A549 (cell line): ENCODE measurements at regions not wholly inside any gene's neighbourhood (a gene's known extent, or its start where the extent isn't known, plus 50 kb on each side); places are given as distances from the start of the nearest gene placed in this dataset.

Experiments
- ATAC-seq, 2 experiments: fragments of 200-7000 bp in 1 of 2; fragments of >200 bp in 1 of 2; cut with Nextera tagmentation in 1 of 2; cut with Tn5 transposase in 1 of 2; 3 replicates each; pipeline versions ENCODE4 v1.8.0 to v1.9.1; 2018 to 2020; ENCODE audit warnings: mild to moderate bottlenecking in 1 of 2, moderate library complexity in 1 of 2
- CTCF ChIA-PET: fragments of 300-600 bp; sonication (Branson Sonifier 250); formaldehyde crosslinking; extraction: SDS; loops from one replicate; lab custom pipeline; 2021; ENCODE audit warnings: antibody characterized with exemption, inconsistent platforms; lab: Yijun Ruan, JAX
- POLR2A ChIA-PET: fragments of 350-600 bp; formaldehyde crosslinking; extraction: SDS; loops from one replicate; lab custom pipeline; 2021; ENCODE audit warnings: antibody characterized with exemption, inconsistent platforms; lab: Yijun Ruan, JAX
- DNase-seq, 2 experiments: peaks; one replicate each; pipeline versions ENCODE4 v3.0.0 to v3.0.0-alpha.2; 2011 to 2016; ENCODE audit warnings: low read depth in 1 of 2, low spot score in 1 of 2
- FAIRE-seq: peaks from 2 replicates; lab custom pipeline; 2011; peaks lifted over from hg19 to GRCh38; lab: Jason Lieb, UNC
- H3K27ac ChIP-seq, 2 experiments: fragments of >200 bp; sonication (Bioruptor Twin); formaldehyde crosslinking; 3 replicates each; pipeline ENCODE4 v1.5.1; 2016 to 2017
- H3K4me1 ChIP-seq: fragments of >200 bp; sonication (Bioruptor Twin); formaldehyde crosslinking; 3 replicates; pipeline ENCODE4 v1.6.1; 2016
- H3K4me2 ChIP-seq: fragments of >200 bp; sonication (Bioruptor Twin); formaldehyde crosslinking; 3 replicates; pipeline ENCODE4 v1.6.1; 2016
- H3K4me3 ChIP-seq: fragments of >200 bp; sonication (Bioruptor Twin); formaldehyde crosslinking; 3 replicates; pipeline ENCODE4 v1.5.1; 2016
- H3K9me3 ChIP-seq: fragments of >200 bp; sonication (Bioruptor Twin); formaldehyde crosslinking; 3 replicates; pipeline ENCODE4 v1.6.1; 2016
- BCL3 ChIP-seq: fragments of >200 bp; sonication (Bioruptor Twin); formaldehyde crosslinking; IDR thresholded peaks from 3 replicates; pipeline ENCODE4 v1.6.1; 2016
- CBX2 ChIP-seq: fragments of 200-600 bp; sonication (generic); IDR thresholded peaks from 2 replicates; pipeline ENCODE4 v1.6.1; 2016; ENCODE audit warnings: low read depth, mild to moderate bottlenecking, borderline replicate concordance
- CHD2 ChIP-seq: fragments of 150-350 bp; IDR thresholded peaks from 2 replicates; pipeline ENCODE4 v1.6.1; 2014; ENCODE audit warnings: low read length; ENCODE audit not compliant: partially characterized antibody
- CHD4 ChIP-seq: fragments of 200-600 bp; sonication (generic); IDR thresholded peaks from 2 replicates; pipeline ENCODE4 v1.6.1; 2016; ENCODE audit warnings: antibody characterized with exemption, mild to moderate bottlenecking, borderline replicate concordance
- E2F6 ChIP-seq: IDR thresholded peaks from 2 replicates; pipeline ENCODE4 v1.6.1; 2012; ENCODE audit warnings: low read depth, borderline replicate concordance
- FOSB ChIP-seq: fragments of 250-450 bp; sonication (Bioruptor Pico); IDR thresholded peaks from 2 replicates; pipeline ENCODE4 v1.5.0; 2020; ENCODE audit warnings: mild to moderate bottlenecking, moderate library complexity
- FOSL2 ChIP-seq, 2 experiments: fragments of 450-650 bp in 1 of 2; fragments of >200 bp in 1 of 2; sonication (Bioruptor Twin) in 1 of 2; formaldehyde crosslinking; IDR thresholded peaks; 2 replicates each; pipeline versions ENCODE4 v1.5.0 to v1.6.1; 2016 to 2020; ENCODE audit warnings: mild to moderate bottlenecking in 1 of 2, moderate library complexity in 1 of 2
- HDAC2 ChIP-seq: fragments of 200-600 bp; sonication (generic); IDR thresholded peaks from 2 replicates; pipeline ENCODE4 v1.6.1; 2016
- HES2 ChIP-seq: fragments of >200 bp; sonication (Bioruptor Twin); formaldehyde crosslinking; IDR thresholded peaks from 2 replicates; pipeline ENCODE4 v1.6.1; 2016
- HOXB13 ChIP-seq: fragments of 250-450 bp; sonication (Bioruptor Pico); IDR thresholded peaks from 2 replicates; pipeline ENCODE4 v1.5.0; 2020; ENCODE audit warnings: low read depth, mild to moderate bottlenecking, moderate library complexity
- JUN ChIP-seq, 2 experiments: fragments of >200 bp; sonication (Bioruptor Twin); formaldehyde crosslinking; IDR thresholded peaks; 2 replicates in 1 of 2; 3 replicates in 1 of 2; pipeline ENCODE4 v1.6.1; 2016 to 2017
- JUNB ChIP-seq: fragments of >200 bp; sonication (Bioruptor Twin); formaldehyde crosslinking; IDR thresholded peaks from 2 replicates; pipeline ENCODE4 v1.6.1; 2016
- KDM5A ChIP-seq: fragments of 200-600 bp; sonication (generic); IDR thresholded peaks from 2 replicates; pipeline ENCODE4 v1.6.1; 2016; ENCODE audit warnings: antibody characterized with exemption, mild to moderate bottlenecking
- MAFK ChIP-seq: fragments of 450-650 bp; IDR thresholded peaks from 2 replicates; pipeline ENCODE4 v1.6.1; 2014; ENCODE audit not compliant: partially characterized antibody
- NPAS2 ChIP-seq: fragments of 250-450 bp; sonication (Bioruptor Pico); IDR thresholded peaks from 2 replicates; pipeline ENCODE4 v1.8.0; 2022; ENCODE audit warnings: mild to moderate bottlenecking, moderate library complexity, borderline replicate concordance
- POLR2AphosphoS2 ChIP-seq: conservative IDR thresholded peaks from 2 replicates; pipeline ENCODE4 v1.6.1; 2012; ENCODE audit warnings: low read length, improper control_type of control experiment, inconsistent platforms
- RCOR1 ChIP-seq: fragments of 150-350 bp; IDR thresholded peaks from 2 replicates; pipeline ENCODE4 v1.6.1; 2014; ENCODE audit warnings: antibody characterized with exemption, low read length, low read depth
- ZNF302 ChIP-seq: fragments of 250-450 bp; sonication (Bioruptor Pico); IDR thresholded peaks from 2 replicates; pipeline ENCODE4 v1.9.0; 2021; ENCODE audit warnings: inconsistent platforms, mild to moderate bottlenecking, moderate library complexity
- ZSCAN20 ChIP-seq: fragments of 250-450 bp; sonication (Bioruptor Pico); IDR thresholded peaks from 2 replicates; pipeline ENCODE4 v1.8.0; 2022; ENCODE audit warnings: mild to moderate bottlenecking, moderate library complexity
- WGBS: methylation state at CpG from one replicate; pipeline ENCODE4 v1.1.6; 2017; ENCODE audit errors: missing lambda C conversion rate; 5-methylcytosine and 5-hydroxymethylcytosine counted together
- TF ChIP-seq, protein P1 (sequence below): fragments of 200-600 bp; sonication (generic); IDR thresholded peaks from 2 replicates; pipeline ENCODE4 v1.6.1; 2016; ENCODE audit warnings: antibody characterized with exemption, mild to moderate bottlenecking, moderate library complexity
- TF ChIP-seq, protein P2 (sequence below): fragments of 250-450 bp; sonication (Bioruptor Pico); IDR thresholded peaks from 2 replicates; pipeline ENCODE4 v1.5.0; 2020; ENCODE audit warnings: low read depth, mild to moderate bottlenecking, moderate library complexity
- TF ChIP-seq, protein P3 (sequence below): fragments of 450-650 bp; IDR thresholded peaks from 2 replicates; pipeline ENCODE4 v1.6.1; 2014; ENCODE audit warnings: antibody characterized with exemption

GRCh38 chr2:16336491-16336890, 329.1 kb downstream of the CYRIA start:
- no peak overlapping the region for H3K27ac ChIP-seq
- FAIRE-seq (no peak), DNase-seq (no peak)
- no peaks in the 10 kb centered on the region for H3K9me3 ChIP-seq
- H3K4me3 ChIP-seq = no peak overlapping the region
- WGBS = 5% methylated on average over 1 of the region's 1 CpG
- H3K4me2 ChIP-seq = no peak overlapping the region
- H3K4me1 ChIP-seq = no peaks in the 10 kb centered on the region
- ChIA-PET CTCF (no interaction called here), POLR2A (no interaction called here)
- TF ChIP-seq CHD2 = no peak
- TF ChIP-seq HDAC2 = no peak
- TF ChIP-seq CHD4 = no peak
- TF ChIP-seq, protein P1, sequence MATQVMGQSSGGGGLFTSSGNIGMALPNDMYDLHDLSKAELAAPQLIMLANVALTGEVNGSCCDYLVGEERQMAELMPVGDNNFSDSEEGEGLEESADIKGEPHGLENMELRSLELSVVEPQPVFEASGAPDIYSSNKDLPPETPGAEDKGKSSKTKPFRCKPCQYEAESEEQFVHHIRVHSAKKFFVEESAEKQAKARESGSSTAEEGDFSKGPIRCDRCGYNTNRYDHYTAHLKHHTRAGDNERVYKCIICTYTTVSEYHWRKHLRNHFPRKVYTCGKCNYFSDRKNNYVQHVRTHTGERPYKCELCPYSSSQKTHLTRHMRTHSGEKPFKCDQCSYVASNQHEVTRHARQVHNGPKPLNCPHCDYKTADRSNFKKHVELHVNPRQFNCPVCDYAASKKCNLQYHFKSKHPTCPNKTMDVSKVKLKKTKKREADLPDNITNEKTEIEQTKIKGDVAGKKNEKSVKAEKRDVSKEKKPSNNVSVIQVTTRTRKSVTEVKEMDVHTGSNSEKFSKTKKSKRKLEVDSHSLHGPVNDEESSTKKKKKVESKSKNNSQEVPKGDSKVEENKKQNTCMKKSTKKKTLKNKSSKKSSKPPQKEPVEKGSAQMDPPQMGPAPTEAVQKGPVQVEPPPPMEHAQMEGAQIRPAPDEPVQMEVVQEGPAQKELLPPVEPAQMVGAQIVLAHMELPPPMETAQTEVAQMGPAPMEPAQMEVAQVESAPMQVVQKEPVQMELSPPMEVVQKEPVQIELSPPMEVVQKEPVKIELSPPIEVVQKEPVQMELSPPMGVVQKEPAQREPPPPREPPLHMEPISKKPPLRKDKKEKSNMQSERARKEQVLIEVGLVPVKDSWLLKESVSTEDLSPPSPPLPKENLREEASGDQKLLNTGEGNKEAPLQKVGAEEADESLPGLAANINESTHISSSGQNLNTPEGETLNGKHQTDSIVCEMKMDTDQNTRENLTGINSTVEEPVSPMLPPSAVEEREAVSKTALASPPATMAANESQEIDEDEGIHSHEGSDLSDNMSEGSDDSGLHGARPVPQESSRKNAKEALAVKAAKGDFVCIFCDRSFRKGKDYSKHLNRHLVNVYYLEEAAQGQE = no peak
- TF ChIP-seq, protein P2, sequence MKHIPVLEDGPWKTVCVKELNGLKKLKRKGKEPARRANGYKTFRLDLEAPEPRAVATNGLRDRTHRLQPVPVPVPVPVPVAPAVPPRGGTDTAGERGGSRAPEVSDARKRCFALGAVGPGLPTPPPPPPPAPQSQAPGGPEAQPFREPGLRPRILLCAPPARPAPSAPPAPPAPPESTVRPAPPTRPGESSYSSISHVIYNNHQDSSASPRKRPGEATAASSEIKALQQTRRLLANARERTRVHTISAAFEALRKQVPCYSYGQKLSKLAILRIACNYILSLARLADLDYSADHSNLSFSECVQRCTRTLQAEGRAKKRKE (CRISPR knock-in tag) = no peak
- TF ChIP-seq, all 56 proteins: peak for 0
- no peak for ATAC-seq

DNA sequence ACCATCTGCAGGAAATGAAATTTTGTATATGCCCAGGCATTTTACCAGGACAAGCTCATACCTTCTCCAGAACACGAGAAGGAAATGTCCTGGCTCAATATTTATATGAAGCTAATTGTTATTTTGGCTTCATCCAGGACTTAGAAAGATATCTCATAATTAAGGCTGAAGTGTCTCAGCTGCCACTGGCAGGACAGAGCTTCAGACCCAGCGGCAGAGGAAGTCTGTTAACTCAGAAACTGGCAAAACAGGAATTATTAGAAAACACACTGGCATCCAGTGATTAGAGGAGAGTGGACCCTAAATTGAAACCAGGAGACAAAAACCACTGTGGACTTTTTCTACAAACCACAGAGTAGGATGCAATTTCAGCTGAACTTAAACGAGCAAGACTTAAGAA, 329.7 kb downstream of the CYRIA start:
- 5% methylated on average over 3 of the region's 3 CpGs for whole genome bisulfite sequencing
- no peak overlapping the region for H3K4me3 ChIP-seq
- no peak overlapping the region for H3K27ac ChIP-seq
- no peaks in the 10 kb centered on the region for H3K4me1 ChIP-seq
- TF ChIP-seq, protein P1 = no peak
- TF ChIP-seq MAFK (no peak), POLR2AphosphoS2 (no peak), NPAS2 (CRISPR knock-in tag) (no peak)
- TF ChIP-seq, protein P3, sequence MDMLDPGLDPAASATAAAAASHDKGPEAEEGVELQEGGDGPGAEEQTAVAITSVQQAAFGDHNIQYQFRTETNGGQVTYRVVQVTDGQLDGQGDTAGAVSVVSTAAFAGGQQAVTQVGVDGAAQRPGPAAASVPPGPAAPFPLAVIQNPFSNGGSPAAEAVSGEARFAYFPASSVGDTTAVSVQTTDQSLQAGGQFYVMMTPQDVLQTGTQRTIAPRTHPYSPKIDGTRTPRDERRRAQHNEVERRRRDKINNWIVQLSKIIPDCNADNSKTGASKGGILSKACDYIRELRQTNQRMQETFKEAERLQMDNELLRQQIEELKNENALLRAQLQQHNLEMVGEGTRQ = no peak
- DNase-seq (no peak), FAIRE-seq (no peak), ATAC-seq (no peak)
- no peaks in the 10 kb centered on the region for H3K9me3 ChIP-seq
- ChIA-PET CTCF (interaction anchor here (0.6 kb wide), 1 partner anchor 10 kb away, joined by 3 read pairs; no protein-coding TSS in a partner anchor), POLR2A (no interaction called here)
- no peak overlapping the region for H3K4me2 ChIP-seq

DNA sequence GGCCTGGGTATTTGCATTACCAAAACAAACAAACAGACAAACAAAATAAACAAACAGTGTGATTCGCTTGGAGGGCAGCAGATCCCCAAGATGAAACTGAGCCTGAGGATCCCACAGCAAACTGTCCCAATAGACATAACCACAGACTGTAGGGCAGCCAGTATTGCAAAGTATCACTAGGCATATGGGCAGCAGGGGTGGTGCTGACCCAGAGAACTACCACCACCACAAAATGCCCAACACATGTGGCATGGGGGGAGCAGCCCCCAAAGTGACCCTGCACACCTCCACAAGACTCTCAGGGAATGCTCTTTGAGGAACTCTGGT, 330.1 kb downstream of the CYRIA start:
- no peak for FAIRE-seq
- DNase-seq = no peak
- H3K4me3 ChIP-seq = no peak overlapping the region
- ChIA-PET POLR2A (no interaction called here), CTCF (interaction anchor here (0.6 kb wide), 1 partner anchor 10 kb away, joined by 3 read pairs; no protein-coding TSS in a partner anchor)
- H3K27ac ChIP-seq = no peak overlapping the region
- no peak overlapping the region for H3K4me2 ChIP-seq
- WGBS = 5% methylated on average over 1 of the region's 1 CpG
- no peaks in the 10 kb centered on the region for H3K4me1 ChIP-seq
- ATAC-seq = no peak
- H3K9me3 ChIP-seq = no peaks in the 10 kb centered on the region
- TF ChIP-seq BCL3 (no peak), CBX2 (no peak), MAFK (no peak), JUNB (no peak), ZSCAN20 (CRISPR knock-in tag) (no peak), RCOR1 (no peak), HOXB13 (no peak), CHD4 (no peak), KDM5A (no peak), HDAC2 (no peak), JUN (IDR thresholded peaks at IDR 0.05) (no peak), FOSL2 (IDR thresholded peaks at IDR 0.05) (no peak), FOSL2 (CRISPR knock-in tag; IDR thresholded peaks at IDR 0.05) (no peak), E2F6 (no peak), HES2 (no peak), ZNF302 (no peak), FOSB (CRISPR knock-in tag) (no peak)
